IMR-90 (cell line): ENCODE measurements at regions not wholly inside any gene's neighbourhood (a gene's known extent, or its start where the extent isn't known, plus 50 kb on each side); places are given as distances from the start of the nearest gene placed in this dataset.

ENCODE experiments used
- BHLHE40 ChIP-seq: fragments of 150-350 bp; IDR thresholded peaks from 2 replicates; pipeline ENCODE4 v1.6.1; 2016; ENCODE audit warnings: mild to moderate bottlenecking, low read depth, low read length
- CHD1 ChIP-seq: IDR thresholded peaks from 2 replicates; pipeline ENCODE4 v1.6.1; 2012; ENCODE audit warnings: low read depth, low read length, improper control_type of control experiment
- CTCF ChIP-seq: conservative IDR thresholded peaks from 2 replicates; pipeline ENCODE4 v1.5.1; 2012; ENCODE audit warnings: mild to moderate bottlenecking, low read depth, low read length, improper control_type of control experiment
- MAZ ChIP-seq: IDR thresholded peaks from 2 replicates; pipeline ENCODE4 v1.6.1; 2012; ENCODE audit warnings: low read depth, mild to moderate bottlenecking, low read length, improper control_type of control experiment, moderate library complexity, borderline replicate concordance
- MXI1 ChIP-seq: IDR thresholded peaks from 2 replicates; pipeline ENCODE4 v1.6.1; 2012; ENCODE audit warnings: low read depth, mild to moderate bottlenecking, low read length, moderate library complexity, borderline replicate concordance
- NFE2L2 ChIP-seq: fragments of 150-350 bp; IDR thresholded peaks from 2 replicates; pipeline ENCODE4 v1.6.1; 2016; ENCODE audit warnings: low read depth, mild to moderate bottlenecking, low read length
- POLR2A ChIP-seq: IDR thresholded peaks from 2 replicates; pipeline ENCODE4 v1.6.1; 2012; ENCODE audit warnings: mild to moderate bottlenecking, low read depth, low read length
- RFX5 ChIP-seq: IDR thresholded peaks from 2 replicates; pipeline ENCODE4 v1.8.0; 2012; ENCODE audit warnings: low read depth, mild to moderate bottlenecking, low read length, moderate library complexity
- SMC3 ChIP-seq: fragments of 150-350 bp; IDR thresholded peaks from 2 replicates; pipeline ENCODE4 v1.6.1; 2016; ENCODE audit warnings: low read depth, mild to moderate bottlenecking, antibody characterized with exemption, low read length, moderate library complexity
- USF2 ChIP-seq: fragments of 150-350 bp; IDR thresholded peaks from 2 replicates; pipeline ENCODE4 v1.6.1; 2017; ENCODE audit warnings: mild to moderate bottlenecking, antibody characterized with exemption, low read length, low read depth
- TF ChIP-seq, protein P1 (sequence below): fragments of 150-350 bp; IDR thresholded peaks from 2 replicates; pipeline ENCODE4 v1.6.1; 2016; ENCODE audit warnings: low read depth, mild to moderate bottlenecking, low read length, moderate library complexity, borderline replicate concordance

GRCh38 chr2:83941886-83942285 is 517.2 kb downstream of the SUCLG1 start:
- TF ChIP-seq CTCF (no peak), SMC3 (no peak), USF2 (no peak), POLR2A (no peak), RFX5 (no peak), MXI1 (no peak), CHD1 (no peak), BHLHE40 (no peak), NFE2L2 (no peak), MAZ (no peak)
- TF ChIP-seq, protein P1, sequence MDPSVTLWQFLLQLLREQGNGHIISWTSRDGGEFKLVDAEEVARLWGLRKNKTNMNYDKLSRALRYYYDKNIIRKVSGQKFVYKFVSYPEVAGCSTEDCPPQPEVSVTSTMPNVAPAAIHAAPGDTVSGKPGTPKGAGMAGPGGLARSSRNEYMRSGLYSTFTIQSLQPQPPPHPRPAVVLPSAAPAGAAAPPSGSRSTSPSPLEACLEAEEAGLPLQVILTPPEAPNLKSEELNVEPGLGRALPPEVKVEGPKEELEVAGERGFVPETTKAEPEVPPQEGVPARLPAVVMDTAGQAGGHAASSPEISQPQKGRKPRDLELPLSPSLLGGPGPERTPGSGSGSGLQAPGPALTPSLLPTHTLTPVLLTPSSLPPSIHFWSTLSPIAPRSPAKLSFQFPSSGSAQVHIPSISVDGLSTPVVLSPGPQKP, result no peak
